NB4 (cell line): ENCODE measurements at regions not wholly inside any gene's neighbourhood (a gene's known extent, or its start where the extent isn't known, plus 50 kb on each side); places are given as distances from the start of the nearest gene placed in this dataset.

Source experiments
- CTCF ChIP-seq: IDR thresholded peaks from one replicate; pipeline ENCODE4 v1.5.1; 2012; ENCODE audit warnings: low read depth, low read length
- MAX ChIP-seq: IDR thresholded peaks from 2 replicates; pipeline ENCODE4 v1.6.1; 2011; ENCODE audit warnings: low read depth, low read length

- TF ChIP-seq CTCF (no peak), MAX (no peak)
Observed at GRCh38 chr7:45347804-45348203, 190.2 kb downstream of the RAMP3 start.
